ENCODE measurements at regions not wholly inside any gene's neighbourhood (a gene's known extent, or its start where the extent isn't known, plus 50 kb on each side); places are given as distances from the start of the nearest gene placed in this dataset.

DNA sequence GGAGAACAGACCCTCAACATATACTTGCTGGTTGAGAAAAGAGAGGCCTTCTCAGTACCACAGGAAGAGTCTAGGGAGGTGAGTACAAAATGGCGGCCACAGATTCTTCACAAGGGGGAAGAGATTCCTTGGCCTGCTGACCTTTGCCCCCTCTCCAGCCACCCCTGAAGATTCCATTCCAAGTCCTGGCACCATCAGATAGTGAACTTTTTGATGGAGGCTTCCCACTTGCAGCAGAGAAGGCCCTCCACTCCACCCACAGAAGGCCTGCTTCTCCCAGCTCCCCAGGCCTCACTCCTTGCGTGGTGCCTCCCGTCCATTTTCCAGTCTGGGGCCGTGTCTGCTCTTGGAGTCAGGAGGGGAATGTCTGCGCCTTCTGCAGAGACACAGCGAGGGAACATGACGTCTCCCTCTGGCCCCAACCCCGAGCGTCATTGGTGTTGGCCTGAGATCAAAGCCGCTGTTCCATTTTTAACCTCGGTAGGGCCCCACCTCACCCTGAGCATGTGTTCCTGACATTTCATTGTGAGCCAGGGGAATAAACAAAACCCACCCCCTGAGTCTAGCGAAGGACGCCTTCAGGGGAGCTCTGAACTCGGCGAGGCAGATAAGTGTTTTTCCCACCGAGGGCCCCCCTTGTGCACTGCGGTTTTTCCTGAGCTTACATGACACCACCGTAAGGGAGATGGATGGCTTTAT, 268.7 kb upstream of the TBX3 start:
- Histone ChIP-seq H2AFZ (ENCODE audit: low read depth) (no peak overlapping the region), H3K79me2 (ENCODE audit: insufficient read depth) (no peaks in the 10 kb centered on the region), H3K9ac (no peak overlapping the region), H4K20me1 (ENCODE audit: insufficient read depth) (no peaks in the 10 kb centered on the region), H3K27ac (ENCODE audit: low read depth in 2 of 2, low read length in 1 of 2) (no peak overlapping the region), H3K9me3 (no peaks in the 10 kb centered on the region), H3K4me3 (ENCODE audit: low read depth in 2 of 2, low read length in 1 of 2) (no peak overlapping the region), H3K4me2 (no peak overlapping the region), H3K9me2 (no peaks in the 10 kb centered on the region), H3K27me3 (ENCODE audit: insufficient read depth) (no peaks in the 10 kb centered on the region), H3K4me1 (ENCODE audit: control insufficient read depth in 1 of 2, insufficient read depth in 2 of 2, low read depth in 1 of 2, low read length in 1 of 2) (no peaks in the 10 kb centered on the region), H3F3A (replicated peaks; ENCODE audit: insufficient read depth) (no peaks in the 10 kb centered on the region), H3K36me3 (replicated peaks in 1 of 2; ENCODE audit: control insufficient read depth in 1 of 2, insufficient read depth in 2 of 2, low read length in 1 of 2) (no peaks in the 10 kb centered on the region)
- ChIA-PET CTCF (no interaction called here), POLR2A (no interaction called here)
- TF ChIP-seq CHD2 (IDR thresholded peaks at IDR 0.05; ENCODE audit: low read length, partially characterized antibody) = no peak
- no peak for TF ChIP-seq RFX5 (IDR thresholded peaks at IDR 0.05; ENCODE audit: low read length)
- no peak for TF ChIP-seq SMC3 (IDR thresholded peaks at IDR 0.05; ENCODE audit: low read depth, low read length)
- no peak for TF ChIP-seq SIN3A (IDR thresholded peaks at IDR 0.05; ENCODE audit: borderline replicate concordance, low read depth, low read length)
- no peak for TF ChIP-seq ELF1 (IDR thresholded peaks at IDR 0.05)
- TF ChIP-seq FOXM1 (IDR thresholded peaks at IDR 0.05; ENCODE audit: low read depth) = no peak
- no peak for TF ChIP-seq GATA2 (CRISPR knock-in tag; IDR thresholded peaks at IDR 0.05)
- TF ChIP-seq, protein P1, sequence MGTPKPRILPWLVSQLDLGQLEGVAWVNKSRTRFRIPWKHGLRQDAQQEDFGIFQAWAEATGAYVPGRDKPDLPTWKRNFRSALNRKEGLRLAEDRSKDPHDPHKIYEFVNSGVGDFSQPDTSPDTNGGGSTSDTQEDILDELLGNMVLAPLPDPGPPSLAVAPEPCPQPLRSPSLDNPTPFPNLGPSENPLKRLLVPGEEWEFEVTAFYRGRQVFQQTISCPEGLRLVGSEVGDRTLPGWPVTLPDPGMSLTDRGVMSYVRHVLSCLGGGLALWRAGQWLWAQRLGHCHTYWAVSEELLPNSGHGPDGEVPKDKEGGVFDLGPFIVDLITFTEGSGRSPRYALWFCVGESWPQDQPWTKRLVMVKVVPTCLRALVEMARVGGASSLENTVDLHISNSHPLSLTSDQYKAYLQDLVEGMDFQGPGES (IDR thresholded peaks at IDR 0.05; ENCODE audit: low read depth, low read length) = no peak
- no peak for TF ChIP-seq EP300 (IDR thresholded peaks at IDR 0.05; ENCODE audit: borderline replicate concordance in 1 of 2, low read depth in 1 of 2, low read length in 1 of 2)
- TF ChIP-seq, protein P2, sequence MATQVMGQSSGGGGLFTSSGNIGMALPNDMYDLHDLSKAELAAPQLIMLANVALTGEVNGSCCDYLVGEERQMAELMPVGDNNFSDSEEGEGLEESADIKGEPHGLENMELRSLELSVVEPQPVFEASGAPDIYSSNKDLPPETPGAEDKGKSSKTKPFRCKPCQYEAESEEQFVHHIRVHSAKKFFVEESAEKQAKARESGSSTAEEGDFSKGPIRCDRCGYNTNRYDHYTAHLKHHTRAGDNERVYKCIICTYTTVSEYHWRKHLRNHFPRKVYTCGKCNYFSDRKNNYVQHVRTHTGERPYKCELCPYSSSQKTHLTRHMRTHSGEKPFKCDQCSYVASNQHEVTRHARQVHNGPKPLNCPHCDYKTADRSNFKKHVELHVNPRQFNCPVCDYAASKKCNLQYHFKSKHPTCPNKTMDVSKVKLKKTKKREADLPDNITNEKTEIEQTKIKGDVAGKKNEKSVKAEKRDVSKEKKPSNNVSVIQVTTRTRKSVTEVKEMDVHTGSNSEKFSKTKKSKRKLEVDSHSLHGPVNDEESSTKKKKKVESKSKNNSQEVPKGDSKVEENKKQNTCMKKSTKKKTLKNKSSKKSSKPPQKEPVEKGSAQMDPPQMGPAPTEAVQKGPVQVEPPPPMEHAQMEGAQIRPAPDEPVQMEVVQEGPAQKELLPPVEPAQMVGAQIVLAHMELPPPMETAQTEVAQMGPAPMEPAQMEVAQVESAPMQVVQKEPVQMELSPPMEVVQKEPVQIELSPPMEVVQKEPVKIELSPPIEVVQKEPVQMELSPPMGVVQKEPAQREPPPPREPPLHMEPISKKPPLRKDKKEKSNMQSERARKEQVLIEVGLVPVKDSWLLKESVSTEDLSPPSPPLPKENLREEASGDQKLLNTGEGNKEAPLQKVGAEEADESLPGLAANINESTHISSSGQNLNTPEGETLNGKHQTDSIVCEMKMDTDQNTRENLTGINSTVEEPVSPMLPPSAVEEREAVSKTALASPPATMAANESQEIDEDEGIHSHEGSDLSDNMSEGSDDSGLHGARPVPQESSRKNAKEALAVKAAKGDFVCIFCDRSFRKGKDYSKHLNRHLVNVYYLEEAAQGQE (IDR thresholded peaks at IDR 0.05; ENCODE audit: low read depth, low read length) = no peak
- TF ChIP-seq TCF12 (IDR thresholded peaks at IDR 0.05) = no peak
- TF ChIP-seq RCOR1 (IDR thresholded peaks at IDR 0.05; ENCODE audit: low read length) = no peak
- TF ChIP-seq MEF2A (IDR thresholded peaks at IDR 0.05; ENCODE audit: borderline replicate concordance, low read depth) = no peak
- no peak for TF ChIP-seq POLR2AphosphoS5 (IDR thresholded peaks at IDR 0.05; ENCODE audit: low read depth, low read length)
- TF ChIP-seq, protein P3, sequence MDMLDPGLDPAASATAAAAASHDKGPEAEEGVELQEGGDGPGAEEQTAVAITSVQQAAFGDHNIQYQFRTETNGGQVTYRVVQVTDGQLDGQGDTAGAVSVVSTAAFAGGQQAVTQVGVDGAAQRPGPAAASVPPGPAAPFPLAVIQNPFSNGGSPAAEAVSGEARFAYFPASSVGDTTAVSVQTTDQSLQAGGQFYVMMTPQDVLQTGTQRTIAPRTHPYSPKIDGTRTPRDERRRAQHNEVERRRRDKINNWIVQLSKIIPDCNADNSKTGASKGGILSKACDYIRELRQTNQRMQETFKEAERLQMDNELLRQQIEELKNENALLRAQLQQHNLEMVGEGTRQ (IDR thresholded peaks at IDR 0.05; ENCODE audit: borderline replicate concordance, low read depth, low read length) = no peak
- no peak for TF ChIP-seq YY1 (IDR thresholded peaks at IDR 0.05; ENCODE audit: low read depth)
- DNase-seq = no peak
- 80% methylated on average over 18 of the region's 18 CpGs for WGBS (ENCODE audit: low lambda C conversion rate)

All from SK-N-SH (cell line).